ENCODE measurements at regions not wholly inside any gene's neighbourhood (a gene's known extent, or its start where the extent isn't known, plus 50 kb on each side); places are given as distances from the start of the nearest gene placed in this dataset.

DNA sequence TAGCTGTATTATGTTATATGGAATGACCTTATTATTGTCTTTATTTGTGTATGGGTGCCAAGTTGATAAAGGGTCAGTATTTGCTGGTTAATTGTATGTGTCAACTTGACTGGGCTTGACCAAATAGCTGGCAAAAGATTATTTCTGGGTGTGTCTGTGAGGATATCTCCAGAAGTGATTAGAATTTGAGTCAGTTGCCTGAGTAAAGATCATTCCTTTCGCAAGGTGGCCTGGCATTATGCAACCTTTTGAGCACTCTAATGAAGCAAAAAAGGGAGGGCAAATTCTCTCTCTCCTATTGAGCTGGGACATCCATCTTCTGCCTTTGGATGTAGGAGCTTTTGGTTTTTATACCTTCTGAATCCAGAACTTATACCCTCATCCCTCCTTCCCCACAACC, 82.2 kb downstream of the ATXN7L3B start:
- no peak for TF ChIP-seq RCOR1 (conservative IDR thresholded peaks at IDR 0.05; ENCODE audit: low read depth, low read length)
- no peak for TF ChIP-seq CHD2 (IDR thresholded peaks at IDR 0.05; ENCODE audit: borderline replicate concordance, low read depth, low read length)
- TF ChIP-seq CTCF (IDR thresholded peaks at IDR 0.05 in 2 of 3, conservative IDR thresholded peaks at IDR 0.05 in 1 of 3; ENCODE audit: control insufficient read depth in 2 of 3, extremely low read depth in 1 of 3, insufficient read depth in 1 of 3, low read depth in 3 of 3, low read length in 3 of 3): no peak
- TF ChIP-seq TARDBP (IDR thresholded peaks at IDR 0.05; ENCODE audit: borderline replicate concordance): no peak
- no peak for TF ChIP-seq MEF2A (IDR thresholded peaks at IDR 0.05; ENCODE audit: insufficient read depth, low read depth, low read length)
- TF ChIP-seq EZH2 (IDR thresholded peaks at IDR 0.05; ENCODE audit: borderline replicate concordance, control insufficient read depth, low read depth, low read length): no peak
- TF ChIP-seq, protein P1, sequence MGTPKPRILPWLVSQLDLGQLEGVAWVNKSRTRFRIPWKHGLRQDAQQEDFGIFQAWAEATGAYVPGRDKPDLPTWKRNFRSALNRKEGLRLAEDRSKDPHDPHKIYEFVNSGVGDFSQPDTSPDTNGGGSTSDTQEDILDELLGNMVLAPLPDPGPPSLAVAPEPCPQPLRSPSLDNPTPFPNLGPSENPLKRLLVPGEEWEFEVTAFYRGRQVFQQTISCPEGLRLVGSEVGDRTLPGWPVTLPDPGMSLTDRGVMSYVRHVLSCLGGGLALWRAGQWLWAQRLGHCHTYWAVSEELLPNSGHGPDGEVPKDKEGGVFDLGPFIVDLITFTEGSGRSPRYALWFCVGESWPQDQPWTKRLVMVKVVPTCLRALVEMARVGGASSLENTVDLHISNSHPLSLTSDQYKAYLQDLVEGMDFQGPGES (IDR thresholded peaks at IDR 0.05): no peak
- no peak for TF ChIP-seq SUZ12 (IDR thresholded peaks at IDR 0.05; ENCODE audit: unreplicated experiment)
- TF ChIP-seq CEBPB (IDR thresholded peaks at IDR 0.05; ENCODE audit: borderline replicate concordance in 1 of 2, low read depth in 2 of 2, low read length in 2 of 2): no peak
- no peak for TF ChIP-seq ZNF24 (IDR thresholded peaks at IDR 0.05)
- TF ChIP-seq ZBTB40 (IDR thresholded peaks at IDR 0.05; ENCODE audit: borderline replicate concordance): no peak
- no peak for TF ChIP-seq POLR2A (IDR thresholded peaks at IDR 0.05; ENCODE audit: low read depth, low read length)
